HG03378 (cell line): ENCODE measurements at regions not wholly inside any gene's neighbourhood (a gene's known extent, or its start where the extent isn't known, plus 50 kb on each side); places are given as distances from the start of the nearest gene placed in this dataset.
"Not testable (repeated sequence)": the region's sequence is repeated elsewhere in the genome, so short reads cannot be mapped to it uniquely, and the experiment has no call there.

ENCODE experiments used
- ATAC-seq: cut with Tn5 transposase; IDR thresholded peaks from one replicate; pipeline ENCODE4 v1.9.1; 2021; ENCODE audit warnings: mild to moderate bottlenecking, moderate library complexity; ENCODE audit not compliant: unreplicated experiment

DNA sequence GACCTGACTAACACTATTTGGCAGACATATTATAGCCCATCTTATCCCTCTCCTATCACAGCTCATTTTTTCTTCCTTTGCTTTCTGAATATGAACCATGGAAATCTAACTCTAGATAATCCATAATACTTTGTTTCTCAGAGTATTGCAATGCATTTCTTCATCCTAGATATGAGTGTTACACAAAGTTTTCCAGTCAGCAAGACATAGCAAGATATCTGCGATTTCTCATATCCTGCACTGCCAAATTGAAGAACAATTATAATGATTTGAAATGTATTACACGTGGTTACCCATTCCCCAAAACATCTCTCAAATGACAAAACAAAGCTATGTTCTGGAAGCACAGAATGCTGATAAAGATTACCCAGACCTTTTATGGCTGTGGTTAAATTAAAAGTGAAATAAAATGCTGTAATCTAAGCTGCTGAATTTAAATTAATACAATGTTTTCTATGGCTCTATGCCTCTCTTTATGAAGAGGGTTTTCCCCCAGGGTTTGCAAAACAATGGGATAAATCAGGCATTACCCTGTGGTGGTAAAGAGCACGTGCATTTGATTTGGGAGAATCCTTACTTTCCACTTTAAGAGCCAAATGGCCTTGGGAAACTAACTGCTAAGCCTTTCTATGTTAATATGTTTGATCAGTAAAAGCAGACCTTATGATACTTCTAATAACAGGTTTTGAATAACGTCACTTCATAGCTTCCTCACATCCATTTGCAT is 1291.0 kb upstream of the CNTN5 start:
- ATAC-seq = no peak

DNA sequence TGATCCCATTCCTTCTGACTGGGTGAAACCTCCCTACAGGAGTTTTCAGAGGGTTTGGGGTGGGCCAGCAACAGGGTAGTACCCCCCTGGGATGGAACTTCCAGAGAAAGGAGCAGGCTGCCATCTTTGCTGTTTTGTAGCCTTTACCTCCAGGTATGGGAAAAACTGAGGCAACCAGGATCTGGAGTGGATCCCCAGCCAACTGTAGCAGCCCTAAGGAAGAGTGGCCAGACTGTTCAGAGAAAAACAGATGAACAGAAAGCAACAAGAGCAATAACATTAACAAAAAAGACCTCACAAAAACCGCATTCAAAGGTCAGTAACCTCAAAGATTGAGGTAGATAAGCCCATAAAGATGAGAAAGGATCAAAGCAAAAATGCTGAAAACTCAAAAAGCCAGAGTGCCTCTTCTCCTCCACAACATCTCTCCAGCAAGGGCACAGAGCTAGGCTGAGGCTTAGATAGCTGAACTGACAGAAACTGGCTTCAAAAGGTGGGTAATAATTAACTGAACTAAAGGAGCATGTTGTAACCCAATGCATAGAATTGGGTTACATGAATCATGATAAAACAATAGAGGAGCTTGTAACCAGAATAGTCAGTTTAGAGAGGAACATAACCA is 1288.6 kb upstream of the CNTN5 start:
- ATAC-seq = no peak

DNA sequence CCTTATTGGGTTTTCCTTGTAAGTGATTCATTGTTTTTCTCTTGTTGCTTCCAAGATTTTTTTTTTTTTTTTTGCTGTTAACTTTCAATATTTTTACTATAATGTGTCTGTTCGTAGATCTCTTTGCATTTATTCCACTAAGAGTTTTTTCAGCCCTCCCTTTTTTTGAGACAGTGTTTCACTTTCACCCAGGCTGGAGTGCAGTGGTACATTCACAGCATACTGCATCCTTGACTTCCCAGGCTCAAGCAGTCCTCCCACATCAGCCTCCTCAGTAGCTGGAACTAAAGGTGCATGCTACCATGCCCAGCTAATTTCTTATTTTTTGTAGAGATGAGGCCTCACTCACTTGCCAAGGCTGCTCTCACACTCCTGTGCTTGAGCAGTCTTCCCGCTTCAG is 1282.0 kb upstream of the CNTN5 start:
- no peak for ATAC-seq

DNA sequence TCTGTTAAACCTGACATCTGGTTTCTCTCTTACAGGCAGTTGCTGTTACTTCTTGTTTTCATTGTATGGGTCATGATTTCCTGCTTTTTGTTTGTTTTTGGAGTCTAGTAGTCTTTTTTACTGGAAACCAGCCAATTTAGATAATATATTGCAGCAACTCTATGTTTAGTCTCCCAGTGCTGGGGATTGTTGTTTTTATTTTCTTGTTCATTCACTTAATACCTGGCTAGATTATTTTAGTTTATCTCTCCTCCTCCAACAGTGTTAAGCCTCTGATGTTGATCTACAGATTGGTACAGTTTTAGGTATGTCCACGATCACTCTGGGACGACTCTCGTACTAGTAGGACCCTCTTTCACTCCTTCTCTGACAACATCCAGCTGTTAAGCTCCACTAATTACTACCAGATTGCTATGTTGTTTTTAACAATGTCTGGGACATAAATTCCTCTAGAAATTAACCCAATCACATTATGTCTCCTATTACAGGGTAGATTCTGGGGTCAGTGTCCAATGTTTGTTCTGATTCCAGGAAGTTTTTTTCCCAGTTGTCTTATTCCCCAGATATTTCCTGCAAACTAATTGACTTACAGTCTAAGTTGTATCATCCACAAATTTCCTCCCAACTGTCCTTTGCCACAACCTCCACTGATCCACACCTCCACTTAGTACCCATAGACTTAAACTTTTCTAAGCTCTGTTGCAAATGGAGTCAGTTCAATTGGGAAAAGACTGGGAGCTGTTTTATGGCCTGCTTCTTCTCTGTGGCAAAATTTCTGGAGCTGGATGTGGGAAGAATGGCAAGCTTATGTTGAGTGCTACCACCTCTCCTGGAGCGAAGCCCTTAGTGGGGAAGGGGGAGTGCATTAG is 1280.6 kb upstream of the CNTN5 start:
- no peak for ATAC-seq

DNA sequence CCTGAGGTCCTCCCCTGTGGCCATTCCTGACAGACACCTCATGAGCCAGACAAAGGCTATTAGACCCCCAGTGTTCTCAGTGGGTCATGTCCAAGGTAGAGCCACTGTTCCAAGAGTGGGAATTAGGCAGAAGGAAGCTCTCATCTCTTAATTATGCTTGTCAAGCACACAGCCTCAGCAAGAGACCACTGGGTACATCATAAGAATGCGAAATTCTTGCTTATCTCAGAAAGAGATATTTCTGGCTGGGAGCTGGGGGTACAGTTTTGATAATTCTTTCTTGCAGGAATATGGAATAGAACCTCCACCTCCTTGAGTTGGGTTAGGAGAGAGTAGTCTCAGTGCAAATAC is 1280.0 kb upstream of the CNTN5 start:
- ATAC-seq = no peak

DNA sequence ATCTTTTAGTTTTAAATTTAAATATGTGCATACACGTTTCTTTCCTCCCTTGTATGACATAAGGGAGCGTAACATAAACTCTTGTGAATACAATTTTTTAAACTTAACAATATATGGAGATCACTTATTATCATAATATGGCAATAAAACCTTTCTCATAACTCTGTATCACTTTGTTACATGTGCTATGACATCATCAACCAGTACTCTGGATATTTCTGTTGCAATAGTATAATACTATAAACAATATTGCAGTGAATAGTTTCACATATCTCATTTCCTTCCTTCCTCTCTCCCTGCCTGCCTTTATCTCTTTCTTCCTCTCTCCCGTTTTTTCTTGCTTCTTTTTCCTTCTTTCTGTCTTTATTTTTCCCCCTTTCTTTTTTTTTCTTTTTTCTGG is 1278.0 kb upstream of the CNTN5 start:
- ATAC-seq = no peak

DNA sequence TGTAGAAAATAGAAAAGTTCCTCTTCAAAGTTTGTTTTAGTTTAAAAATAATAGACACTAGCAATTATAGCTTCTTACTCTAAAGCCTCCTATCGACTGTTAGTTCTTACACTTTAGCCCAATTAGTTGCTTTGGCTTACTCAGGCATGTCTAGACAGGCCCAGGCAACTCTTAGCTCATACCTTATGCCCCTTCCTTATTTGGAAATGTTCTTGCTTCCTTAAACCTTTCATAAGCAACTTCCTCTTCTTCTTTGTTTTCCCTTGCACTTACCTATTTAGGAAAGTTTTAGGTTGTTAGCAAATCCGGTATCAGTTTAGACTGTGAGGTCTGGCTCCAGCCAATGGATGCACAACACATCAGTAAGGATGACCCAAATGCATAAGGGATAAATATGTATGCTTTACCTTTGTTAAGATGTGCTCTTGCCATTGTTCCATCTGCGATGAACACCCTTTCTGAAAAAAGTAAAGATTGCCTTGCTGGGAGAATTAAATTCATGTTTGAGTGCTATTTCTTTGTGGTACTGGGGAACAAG is 1277.5 kb upstream of the CNTN5 start:
- no peak for ATAC-seq

DNA sequence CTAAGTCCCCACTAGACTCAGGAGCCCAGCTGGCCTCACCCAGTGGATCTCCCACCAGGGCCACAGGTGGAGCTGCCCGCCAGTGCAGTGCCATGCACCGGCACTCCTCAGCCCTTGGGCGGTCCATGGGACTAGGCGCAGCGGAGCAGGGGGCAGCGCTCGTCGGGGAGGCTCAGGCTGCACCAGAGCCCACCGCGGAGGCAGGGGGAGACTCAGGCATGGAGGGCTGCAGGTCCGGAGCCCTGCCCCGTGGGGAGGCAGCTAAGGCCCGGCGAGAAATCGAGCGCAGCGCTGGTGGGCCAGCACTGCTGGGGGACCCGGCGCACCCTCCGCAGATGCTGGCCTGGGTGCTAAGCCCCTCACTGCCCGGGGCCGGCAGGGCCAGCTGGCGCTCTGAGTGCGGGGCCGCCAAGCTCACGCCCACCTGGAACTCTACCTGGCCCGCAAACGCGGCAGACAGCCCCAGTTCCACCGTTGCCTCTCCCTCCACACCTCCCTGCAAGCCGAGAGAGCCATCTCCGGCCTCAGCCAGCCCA is 1275.2 kb upstream of the CNTN5 start:
- no peak for ATAC-seq

DNA sequence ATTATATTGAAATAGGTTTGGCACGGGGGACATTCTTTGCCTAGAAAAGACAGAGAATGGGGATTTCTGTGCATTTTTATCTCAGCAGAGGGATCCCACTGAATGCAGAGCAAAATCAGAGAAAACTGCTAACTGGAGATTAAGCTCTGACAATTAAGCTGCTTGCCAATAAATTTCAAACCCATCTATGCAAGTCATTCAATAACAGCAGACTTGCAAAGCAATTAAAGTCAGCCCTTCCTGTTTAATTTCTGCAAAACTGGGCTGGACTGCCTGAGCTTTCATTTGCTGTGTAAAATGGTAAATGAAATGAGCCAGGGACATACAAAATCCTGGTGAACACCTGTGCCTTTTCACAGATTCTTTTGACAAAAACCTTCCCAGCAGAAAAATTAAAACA is 1273.9 kb upstream of the CNTN5 start:
- no peak for ATAC-seq

DNA sequence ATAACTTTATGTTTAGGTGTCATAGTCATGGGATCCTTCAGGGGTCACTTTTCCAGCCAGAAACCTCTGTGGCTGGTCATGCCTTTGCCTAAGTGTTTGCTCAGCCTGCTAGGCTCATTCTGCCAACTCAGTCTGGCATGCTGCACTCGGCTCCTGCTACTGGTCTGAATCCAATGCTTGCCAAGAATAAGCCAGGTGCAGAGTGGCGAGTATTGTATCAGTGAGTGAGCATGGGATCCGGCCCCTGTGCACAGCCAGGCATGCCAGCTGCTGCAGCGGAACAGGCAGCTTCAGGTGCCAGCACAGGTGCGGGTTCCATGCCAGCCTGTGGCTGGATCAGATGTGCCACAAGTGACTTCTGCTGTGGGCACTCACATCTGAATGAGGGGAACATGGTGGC is 1269.3 kb upstream of the CNTN5 start:
- ATAC-seq = no peak

DNA sequence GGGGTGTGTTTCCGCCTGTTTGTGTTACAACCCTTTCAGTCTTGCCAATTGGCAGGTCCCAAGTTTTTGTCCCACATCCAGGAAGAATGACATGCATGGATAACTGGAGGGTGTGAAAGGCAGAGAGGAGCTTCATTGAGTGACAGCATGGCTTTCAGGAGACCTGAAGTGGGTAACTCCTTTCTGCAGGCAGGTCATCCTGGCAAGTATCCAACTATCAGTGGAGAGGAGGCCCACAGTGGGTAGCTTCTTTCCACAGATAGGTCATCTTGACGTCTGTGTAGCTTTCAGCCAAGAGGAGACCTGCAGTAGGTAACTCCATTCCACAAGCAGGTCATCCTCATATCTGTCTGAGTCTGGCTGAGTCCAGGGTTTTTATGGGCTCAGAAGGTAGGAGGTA is 1268.8 kb upstream of the CNTN5 start:
- no peak for ATAC-seq

DNA sequence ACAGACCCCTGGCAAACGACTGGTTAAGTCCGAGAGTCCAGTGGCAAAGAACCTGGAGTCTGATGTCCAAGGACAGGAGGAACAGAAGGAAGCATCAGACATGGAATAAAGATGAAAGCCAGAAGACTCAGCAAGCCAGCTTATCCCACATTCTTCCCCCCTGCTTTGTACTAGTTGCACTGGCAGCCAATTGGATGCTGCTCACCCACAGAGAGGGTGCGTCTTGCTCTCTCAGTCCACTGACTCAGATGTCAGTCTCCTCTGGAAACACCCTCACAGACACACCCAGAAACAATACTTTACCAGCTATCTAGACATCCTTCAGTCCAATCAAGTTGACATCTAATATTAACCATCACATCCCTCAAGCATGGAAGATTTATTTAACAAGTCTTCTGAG is 1265.8 kb upstream of the CNTN5 start:
- ATAC-seq = no peak

DNA sequence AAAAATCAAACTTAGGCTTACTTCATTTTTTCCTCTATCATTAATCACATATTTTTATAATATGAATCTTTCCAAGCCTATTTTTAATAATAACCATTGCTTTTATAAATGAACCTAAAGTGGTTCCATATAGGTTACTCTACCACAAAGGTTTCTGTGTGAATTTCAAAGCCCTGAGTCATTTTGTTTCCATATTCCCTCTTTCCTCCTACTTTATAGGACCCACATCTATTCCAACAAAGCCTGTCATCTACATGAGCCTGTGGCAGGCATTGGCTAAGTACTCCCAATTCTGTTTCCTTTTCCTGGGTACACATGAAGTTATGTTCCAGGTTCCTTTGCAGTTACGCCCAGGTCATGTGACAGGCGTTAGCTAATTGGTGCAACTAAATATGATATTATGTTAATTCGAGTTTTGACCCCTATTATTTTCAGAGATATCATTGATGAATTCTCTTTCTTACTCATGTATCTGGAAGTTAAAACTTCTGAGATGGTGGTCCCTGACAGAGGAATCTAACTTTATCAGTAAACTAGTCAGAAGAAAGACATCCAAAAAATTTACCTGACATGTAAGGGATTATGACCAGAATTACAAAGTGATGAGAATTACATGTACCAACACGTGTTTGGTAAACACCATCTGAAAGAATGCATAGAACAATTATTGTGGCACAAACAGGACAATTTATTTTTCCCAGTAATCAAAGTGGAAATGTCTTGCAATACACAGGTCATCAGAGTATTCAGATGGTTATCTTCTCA is 1264.0 kb upstream of the CNTN5 start:
- ATAC-seq = no peak

DNA sequence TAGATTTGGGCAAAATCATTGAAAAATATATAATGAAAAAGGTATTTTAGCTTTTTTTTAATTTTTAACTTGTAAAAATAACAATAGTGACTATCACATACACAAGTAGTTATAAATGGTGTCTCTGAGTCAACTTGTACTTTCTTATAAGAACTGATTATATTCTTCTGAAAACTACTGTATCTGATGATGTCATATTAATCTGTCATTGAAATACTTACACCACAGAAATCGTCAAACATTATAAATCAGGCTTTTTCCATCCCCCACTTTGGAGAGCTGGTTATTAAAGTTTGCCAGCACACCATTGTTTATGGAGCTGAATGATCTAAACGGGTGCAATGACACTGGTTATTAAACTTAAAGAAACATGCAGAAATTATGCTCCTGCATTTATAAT is 1259.6 kb upstream of the CNTN5 start:
- ATAC-seq = no peak

DNA sequence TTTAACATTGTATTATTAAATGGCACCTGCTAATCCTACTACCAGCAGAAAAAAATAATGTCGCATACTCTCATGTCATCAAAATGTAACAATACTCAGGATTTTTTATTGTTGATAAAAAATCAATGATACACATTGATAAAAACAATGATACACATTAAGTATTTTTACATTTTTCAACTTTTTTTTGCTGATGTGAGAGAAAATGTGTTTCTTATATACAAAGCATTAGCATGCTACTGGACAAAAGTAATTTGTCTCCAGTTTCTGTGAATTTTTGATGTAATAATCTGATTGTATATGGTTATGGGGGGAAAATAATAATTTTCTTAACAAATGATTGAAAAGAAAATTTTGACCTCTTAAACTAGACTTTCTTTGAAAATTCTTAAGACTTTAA is 1256.6 kb upstream of the CNTN5 start:
- no peak for ATAC-seq

DNA sequence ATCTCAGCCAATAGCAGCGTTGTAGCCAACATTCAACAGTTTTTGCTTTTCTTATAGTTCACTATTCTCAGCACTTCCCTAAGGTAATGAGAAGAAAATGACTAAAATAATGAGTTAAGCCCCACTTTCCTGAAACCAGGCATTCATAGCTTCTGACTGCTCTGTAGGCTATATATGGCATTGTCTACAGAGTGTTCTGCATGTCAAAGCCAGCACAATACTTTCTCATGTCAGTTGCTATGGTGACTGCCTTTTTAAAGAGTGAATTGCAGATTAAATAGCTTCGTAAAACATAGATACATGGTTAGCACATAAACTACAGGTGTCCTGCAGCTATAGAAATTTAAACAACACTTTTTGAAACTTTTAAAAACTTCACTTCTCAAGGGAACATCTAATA is 1256.1 kb upstream of the CNTN5 start:
- no peak for ATAC-seq

DNA sequence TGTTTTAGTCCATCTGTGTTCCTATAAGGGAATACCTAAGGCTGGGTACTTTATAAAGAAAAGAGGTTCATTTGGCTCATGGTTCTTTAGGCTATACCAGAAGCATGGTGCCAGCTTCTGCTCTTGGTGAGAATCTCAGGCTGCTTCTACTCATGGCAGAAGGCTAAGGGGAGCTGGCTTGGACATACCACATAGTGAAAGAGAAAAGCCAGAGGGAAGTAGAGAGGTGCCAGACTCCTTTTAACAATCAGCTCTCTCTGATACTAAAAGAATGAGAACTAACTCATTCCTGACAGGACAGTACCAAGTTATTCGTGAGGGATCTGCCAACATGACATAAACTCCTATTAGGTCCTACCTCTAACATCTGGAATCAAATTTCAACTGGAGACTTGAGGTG is 1250.2 kb upstream of the CNTN5 start:
- ATAC-seq = no peak

DNA sequence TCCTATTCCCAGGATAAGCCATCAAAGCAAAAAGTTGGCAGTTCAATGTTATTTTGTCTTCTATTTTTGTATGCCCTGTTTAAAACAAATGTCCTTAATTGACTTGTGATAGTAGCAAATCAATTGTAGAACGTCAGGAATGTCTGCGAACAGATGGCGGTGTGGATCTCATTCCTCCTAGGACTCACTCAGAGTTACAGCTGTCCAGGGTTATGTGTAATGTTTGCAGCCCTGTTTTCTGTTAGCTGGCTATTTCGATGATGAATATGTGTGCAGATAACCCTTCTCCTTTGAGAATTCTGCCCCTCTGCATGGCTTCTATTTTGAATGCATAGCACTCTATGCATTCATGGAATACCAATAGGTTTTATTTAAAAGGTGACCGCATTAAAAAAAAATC is 1248.0 kb upstream of the CNTN5 start:
- ATAC-seq = no peak

DNA sequence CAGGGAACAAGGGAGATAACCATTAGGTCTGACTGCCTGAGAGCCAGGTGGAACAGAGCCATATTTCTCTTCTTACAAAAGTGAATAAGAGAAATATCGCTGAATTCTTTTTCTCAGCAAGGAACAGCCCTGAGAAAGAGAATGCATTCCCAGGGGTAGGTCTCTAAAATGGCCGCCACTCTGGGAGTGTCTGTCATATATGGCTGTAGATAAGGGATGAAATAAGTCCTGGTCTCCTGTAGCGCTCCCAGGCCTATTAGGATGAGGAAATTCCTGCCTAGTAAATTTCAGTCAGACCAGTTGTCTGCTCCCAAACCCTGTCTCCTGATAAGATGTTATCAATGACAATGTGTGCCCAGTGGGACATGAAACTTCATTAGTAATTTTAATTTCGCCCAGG is 1236.4 kb upstream of the CNTN5 start:
- not testable (repeated sequence) for ATAC-seq

DNA sequence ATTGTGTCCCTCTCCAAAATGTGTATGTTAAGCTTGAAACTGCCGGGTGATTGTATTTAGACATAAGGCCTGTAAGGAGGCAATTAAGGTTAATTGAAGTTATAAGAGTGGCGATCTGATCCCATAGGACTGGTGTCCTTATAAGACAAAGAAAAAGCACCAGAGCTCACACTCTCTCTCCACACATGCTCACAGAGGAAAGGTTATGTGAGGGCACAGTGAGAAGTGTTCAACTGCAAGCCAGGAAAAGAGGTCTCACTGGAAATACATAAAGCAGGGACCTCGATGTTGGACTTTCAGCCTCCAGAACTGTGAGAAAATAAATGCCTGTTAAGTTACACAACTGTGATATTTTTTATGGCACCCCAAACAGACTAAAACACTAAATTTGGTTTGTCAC is 1233.8 kb upstream of the CNTN5 start:
- no peak for ATAC-seq

DNA sequence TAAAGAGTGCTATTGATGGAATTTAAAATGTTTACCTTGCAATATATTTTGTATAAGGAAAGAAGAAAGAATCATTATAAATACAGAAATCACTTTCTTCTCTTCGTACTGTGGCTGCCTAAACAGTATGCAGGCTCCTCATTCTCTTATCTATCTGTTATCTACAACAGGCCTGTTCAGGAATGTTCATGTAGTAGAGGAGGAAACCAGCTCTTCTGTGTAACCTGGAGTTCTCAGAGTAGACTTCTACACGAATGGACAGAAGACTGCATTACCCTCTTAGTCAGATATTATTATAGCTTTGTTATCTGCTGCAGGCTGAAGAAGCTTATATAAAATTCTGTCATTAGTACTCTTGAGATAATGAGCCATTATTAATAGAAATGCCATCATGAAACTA is 1225.9 kb upstream of the CNTN5 start:
- ATAC-seq = no peak
